NCI-H2029 treated with DMSO at 0.1 percent for 48 hours (cell line): ENCODE measurements at regions not wholly inside any gene's neighbourhood (a gene's known extent, or its start where the extent isn't known, plus 50 kb on each side); places are given as distances from the start of the nearest gene placed in this dataset.

Experiments used
- DNase-seq: peaks from one replicate; lab custom pipeline; 2025; lab: John Stamatoyannopoulos, UW

DNA sequence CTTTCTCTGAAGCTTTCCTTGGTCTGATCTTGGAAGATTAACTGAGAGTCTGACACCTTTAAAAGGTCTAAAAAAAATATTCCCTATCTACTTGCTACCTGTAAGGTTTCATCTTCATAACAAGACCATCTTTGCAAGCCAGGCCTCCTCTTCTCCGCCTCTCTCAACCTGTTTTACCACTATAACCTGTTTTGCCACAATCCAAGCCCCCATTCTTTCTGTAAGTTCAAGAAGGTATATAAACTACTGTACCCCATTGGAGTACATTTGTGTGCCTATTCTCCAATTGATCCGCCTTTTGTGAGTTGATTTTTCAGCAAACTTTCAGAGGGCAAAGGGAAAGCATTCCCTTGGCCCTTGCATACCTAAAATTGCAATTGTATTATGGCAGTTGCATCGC, 319.3 kb upstream of the NECTIN3 start:
- DNase-seq: no peak

DNA sequence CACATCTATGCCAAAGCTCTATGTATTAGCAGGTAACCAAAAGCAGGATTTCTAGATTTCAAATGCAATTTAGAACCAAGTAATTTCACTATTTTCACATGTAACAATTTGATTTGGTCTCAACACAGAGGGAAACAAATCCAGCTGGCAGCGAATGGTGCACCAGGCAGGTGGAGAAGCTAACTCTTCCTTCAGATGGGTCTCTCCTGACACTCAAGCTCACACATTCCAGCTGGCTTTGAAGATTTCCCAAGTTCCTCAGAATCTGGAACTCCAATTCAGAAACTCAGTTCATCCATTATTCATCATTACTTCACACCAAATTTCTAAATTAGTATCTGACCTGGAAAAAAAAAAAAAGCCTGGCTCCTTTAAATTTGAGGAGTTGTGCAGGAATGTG, 318.1 kb upstream of the NECTIN3 start:
- DNase-seq: no peak

DNA sequence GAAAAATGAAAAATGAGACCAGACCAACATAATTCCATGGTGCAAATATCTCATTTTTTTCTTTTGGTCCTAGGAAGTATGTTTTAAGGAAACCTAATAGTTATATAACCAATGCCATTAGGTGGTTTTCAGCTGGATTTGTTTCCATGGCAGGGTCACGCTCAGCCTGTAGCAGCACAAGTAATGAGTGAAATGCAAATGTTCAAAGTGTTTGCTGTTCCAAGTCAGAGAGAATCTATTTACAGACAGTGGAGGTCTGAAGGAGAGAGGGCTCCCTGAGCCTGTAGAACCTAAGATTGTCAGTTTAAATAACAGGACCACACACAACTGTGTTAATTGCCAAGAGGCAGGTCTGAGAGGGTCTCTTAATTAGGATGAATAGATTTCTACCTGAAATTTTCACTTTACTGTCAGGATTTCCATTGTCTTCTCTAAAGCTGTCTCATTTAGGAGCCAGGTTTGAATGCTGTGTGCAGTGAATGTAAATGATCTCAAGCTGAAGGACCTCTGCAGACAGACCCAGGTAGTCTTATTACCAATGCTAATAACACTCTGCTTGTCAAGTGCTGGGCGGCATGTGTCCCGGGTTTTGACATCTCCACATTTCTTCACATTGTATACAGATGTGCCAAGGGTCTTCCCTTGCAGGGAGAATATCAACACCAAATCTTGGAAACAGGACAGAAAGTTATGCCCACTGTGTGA, 317.3 kb upstream of the NECTIN3 start:
- DNase-seq: no peak

DNA sequence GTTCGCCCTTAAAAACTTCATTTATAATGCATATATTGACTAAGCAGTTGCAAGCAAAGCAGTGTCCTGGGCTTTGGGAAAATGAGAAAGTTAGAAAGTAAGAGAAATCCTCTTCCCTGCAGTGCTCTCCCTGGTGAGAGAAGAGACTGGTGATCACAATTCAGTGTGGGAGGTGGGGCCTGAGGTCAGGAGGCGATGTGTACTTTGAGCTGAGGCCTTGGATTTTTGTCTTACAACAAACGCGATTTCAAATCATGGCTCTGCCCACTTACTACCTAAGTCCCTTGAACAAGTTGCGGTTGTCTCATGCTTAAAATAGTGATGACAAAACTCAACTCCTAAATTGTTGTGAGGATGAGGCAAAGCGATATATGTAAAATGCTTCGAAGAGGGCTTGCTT, 316.3 kb upstream of the NECTIN3 start:
- no peak for DNase-seq

DNA sequence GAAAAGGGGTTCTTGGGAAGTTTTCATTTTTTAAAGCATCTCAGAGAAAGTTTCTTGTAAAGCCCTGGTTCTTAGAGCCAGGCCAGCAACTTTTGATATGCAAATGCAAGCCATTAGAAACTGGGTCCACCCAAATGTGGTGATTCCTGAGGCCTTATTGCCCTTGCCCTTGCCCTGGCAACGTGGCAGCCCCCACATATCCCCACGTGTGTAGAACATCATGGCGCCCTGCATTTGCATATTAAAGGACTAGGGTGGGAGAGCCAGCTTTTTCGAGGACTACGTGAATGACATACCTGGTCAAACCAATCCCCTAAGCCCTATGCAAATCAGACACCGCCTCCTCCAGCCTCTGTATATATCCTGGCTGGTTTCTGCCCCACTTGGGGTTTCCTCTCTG, 314.9 kb upstream of the NECTIN3 start:
- no peak for DNase-seq

DNA sequence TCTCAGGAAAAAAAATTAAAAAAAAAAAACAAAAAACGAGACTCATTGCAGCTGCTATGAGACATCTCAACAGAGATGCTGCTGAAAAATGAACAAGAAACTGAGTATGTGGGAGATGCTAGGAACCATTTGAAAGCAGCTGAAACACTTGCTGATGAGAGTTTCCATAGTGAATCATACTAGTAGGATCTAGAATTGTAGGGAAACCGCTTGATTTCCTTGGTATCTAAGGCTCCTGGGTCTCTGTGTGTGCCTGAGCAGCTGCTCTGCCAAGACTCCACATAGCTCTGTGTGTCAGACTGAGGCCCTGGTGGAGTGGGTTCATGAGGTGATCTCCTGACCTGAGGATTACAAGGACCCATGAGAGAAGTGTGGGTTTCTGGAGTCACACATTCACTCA, 313.4 kb upstream of the NECTIN3 start:
- no peak for DNase-seq

DNA sequence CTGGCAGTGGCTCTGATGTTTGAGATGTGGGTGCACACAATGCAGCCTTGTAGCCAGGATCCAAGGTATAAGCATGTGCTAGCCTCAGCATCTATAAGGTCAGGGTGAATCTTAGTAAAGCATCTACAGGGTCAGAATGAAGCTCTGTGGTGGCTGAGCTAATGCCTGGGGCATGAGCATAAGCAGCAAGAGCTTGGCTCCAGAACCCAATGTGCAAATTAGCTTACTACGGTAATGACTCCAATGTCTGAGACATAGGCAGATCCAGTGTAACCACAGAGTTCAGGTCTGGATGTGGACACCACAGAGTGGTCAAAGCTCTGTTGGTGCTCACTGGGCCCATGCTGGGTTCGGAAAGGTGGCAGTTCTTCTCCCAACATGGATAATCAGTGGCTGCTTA, 304.5 kb upstream of the NECTIN3 start:
- no peak for DNase-seq

DNA sequence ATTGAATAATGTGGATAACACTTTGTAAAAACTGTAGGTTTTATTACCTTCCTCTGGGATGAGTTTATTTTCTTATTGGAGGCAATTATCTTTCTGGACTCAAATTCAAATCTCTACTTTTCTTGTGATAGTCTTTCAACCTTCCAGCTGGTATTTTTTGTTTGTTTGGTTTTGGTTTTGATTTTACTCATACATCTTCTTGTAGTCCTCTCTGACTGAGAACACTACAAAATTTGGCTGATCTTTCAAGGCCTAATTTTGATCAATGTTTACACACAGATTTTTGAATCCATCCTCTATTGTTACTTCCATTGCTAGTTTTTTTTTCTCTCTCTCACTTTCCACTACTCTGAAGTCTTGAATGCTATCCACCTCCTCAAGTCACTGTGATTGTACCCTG, 303.8 kb upstream of the NECTIN3 start:
- DNase-seq: no peak

DNA sequence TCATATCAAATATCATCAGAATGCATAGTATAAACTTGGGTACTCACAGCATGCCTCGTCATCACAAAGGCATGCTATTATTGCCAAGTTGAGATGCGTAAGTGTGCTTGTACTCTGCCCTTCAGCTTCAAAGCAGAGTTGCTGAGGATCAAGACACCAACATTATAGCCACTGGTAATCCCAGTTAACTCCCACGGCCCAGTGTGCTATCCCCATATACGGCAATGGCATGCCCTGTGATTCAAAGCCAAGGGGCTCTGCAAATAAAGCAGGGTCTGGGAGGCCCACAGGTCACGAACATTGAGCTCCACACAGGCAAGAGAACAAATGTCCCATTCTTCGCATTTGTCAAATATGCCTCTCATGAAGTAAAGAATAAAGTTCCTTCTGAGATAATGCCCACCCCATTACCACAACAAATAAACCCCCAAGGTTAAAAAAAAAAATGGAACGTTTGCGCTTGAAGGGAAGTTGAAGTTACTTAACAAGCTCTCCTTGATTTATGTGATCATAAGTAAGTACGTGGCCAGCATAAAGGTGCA, 298.1 kb upstream of the NECTIN3 start:
- no peak for DNase-seq

DNA sequence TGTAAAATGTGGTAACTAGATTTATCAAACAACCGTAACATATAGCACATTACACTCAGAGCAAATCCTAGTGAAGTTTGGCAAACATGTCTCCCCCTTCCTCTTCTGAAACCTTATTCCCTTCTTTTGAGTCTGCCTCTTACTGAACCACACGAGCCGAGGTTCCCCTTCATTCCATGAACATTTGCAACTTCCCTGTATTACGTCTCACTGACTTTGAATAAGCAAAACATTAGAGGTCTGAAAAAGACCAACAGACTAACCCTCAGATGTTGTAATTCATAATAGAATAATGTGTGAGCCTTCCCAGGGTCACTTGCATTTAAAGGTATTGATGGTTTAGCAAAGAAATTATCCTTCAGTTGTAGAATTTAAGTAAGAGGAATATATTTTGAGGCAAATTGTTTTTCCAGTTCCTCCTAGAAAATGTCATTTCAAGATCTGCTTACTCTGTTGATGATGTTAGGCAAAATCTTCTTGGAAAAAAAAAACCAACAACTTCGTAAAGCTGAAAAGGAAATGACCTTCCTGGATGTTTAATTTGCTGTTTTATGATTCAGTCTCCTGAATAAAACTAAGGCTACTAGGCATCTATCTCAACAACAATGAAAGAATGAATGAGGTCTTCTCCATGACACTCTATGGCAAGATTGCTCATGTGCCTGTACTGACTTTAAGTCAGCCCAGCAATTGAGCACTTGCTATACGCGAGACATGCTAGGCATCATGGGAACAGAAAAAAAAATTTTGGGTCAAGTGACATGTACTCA, 296.9 kb upstream of the NECTIN3 start:
- DNase-seq: no peak

DNA sequence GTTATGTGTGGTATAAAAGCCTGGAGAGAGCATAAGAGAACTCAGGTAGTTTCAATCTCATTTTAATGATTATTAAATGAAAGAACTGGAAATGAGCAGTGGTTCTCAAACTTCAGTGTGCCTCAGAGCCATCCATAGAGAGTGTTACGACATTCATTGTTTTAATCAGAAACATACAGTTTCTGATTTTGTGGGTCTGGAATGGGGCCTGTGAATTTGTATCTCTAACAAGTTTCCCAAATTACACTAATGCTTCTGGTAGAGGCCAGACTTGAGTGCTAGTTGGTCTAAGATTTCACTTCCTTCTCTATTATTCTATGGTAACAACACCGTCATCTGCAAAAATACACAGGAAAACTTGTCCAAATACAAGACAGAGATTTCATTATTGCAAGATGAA, 292.0 kb upstream of the NECTIN3 start:
- DNase-seq: no peak

DNA sequence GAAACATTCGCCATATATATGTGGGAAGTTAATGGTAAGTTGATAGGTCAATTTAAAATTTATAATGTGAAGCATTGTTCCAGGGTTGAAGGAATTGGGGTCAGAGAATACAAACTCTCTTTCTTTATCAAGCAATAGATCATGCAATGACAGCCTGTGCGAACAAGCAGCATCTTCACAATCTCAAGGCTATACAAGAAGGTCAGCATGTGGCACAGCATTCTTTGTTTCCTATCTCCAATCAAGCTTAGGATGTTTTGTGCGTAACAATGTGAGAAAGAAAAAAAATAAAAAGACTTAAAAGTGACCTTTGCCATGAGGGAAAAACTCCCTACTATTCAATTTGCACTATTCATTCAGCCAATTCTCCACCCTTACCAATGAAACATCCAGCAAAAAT, 288.1 kb upstream of the NECTIN3 start:
- no peak for DNase-seq

DNA sequence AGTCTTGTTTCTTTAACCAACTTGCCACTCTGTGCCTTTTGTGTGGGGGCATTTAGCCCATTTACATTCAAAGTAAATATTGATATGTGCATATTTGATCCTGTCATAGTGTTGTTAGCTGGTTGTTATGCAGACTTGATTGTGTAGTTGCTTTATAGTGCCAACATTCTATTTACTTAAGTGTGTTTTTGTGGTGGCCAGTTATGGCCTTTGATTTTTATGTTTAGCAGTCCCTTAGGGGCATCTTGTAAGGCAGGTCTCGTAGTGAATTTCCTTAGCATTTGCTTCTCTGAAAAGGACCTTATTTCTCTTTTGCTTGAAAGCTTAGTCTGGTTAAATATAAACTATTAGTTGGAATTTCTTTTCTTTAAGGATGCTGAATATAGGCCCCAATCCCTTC, 282.8 kb upstream of the NECTIN3 start:
- DNase-seq: no peak

DNA sequence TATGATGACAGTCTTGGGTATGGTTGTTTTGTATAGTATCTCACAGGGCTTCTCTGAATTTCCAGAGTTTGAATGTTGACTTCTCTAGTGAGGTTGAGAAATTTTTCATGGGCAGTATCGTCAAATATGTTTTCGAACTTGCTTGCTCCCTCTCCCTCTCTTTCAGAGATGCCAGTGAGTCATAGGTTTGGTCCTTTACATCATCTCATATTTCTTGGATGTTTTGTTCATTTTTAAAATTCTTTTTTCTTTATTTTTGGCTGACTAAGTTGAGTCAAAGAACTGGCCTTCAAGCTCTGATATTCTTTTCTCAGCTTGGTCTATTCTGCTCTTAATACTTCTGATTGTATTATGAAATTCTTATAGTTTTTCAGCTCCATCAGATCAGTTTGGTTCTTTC, 282.3 kb upstream of the NECTIN3 start:
- DNase-seq: no peak

DNA sequence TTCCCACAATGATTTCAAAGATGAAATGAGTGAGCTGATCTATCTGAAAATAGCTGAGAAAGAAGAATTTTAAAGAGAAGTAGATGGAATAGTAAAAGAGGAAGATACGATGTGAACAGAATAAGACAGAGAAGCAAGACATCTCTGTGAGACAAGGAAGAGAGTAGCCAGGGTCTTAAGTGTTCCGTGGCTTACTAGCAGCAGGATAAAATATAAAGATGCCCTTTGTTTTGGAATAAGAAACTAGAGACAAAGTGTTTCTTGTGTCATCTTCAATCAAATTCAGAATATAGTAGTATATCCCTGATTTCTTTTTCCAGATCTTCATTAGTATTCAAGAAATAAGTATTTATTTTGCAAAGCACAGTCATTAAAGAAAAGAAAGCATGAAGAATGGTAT, 281.0 kb upstream of the NECTIN3 start:
- DNase-seq: no peak

DNA sequence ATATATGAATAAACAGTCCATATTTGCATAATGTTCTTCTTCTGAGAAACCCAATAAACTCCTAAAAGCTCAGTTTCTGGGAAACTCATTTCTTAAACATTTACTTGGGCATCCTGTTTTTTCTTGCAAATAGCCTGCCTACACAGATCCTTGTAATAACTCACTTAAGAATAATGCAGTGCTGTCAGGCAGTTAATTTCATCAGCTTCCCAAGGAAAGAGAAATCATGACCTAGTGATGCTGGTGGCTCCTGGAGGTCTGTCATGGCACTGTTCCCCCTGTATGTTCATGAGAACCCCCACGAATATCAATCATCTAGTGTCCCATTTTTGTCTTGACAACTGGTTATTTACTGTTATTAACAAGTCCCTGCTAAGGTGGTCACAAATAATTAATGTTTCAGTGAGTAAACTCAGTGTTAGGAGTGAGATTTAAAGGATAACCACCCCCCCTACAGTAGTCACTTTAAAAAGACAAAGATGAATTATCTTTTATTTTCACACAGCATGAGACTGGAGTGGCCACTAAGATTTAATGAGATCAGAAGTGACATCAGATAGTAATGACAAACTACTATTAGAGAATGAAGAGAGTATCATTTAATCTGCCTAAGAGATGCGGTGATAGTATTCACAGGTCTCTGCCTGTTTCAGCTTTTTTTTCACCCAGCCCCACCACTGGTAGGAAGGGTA, 279.5 kb upstream of the NECTIN3 start:
- DNase-seq: no peak

DNA sequence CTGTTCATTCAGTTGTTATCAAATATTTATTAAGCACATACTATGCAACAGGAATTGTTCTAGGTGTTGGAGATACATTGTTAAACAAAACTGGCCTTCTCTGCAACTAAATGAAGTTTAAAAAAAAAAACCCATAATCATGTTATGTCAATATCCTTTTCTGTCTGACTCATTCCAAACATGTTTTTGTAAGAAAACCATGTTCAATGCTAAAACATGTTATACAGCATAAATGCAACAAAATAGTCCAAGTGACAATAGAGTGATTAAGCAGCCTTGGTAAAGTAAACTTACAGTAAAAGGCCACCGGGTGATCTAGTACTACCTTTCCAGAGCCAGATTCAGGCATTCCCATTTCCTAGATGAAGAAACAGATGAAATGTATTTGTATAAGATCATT, 278.0 kb upstream of the NECTIN3 start:
- DNase-seq: no peak

DNA sequence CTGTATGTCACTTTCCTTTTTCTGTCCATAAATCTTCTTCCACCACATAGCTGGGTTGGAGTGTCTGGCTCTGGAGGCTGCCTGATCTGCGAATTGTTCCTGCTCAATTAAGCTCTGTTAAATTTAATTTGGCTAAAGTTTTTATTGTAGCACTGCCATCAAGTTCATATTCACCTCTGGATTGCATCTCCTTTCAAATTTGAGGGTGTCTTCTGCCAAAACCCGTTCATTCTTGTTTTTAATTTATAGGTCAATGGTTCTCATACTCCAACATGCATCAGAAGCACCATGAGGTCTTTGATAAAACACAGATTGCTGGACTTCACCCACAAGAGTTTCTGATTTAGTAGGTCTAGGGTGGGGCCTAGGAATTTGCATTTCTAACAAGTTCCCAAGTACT, 276.5 kb upstream of the NECTIN3 start:
- DNase-seq: no peak

DNA sequence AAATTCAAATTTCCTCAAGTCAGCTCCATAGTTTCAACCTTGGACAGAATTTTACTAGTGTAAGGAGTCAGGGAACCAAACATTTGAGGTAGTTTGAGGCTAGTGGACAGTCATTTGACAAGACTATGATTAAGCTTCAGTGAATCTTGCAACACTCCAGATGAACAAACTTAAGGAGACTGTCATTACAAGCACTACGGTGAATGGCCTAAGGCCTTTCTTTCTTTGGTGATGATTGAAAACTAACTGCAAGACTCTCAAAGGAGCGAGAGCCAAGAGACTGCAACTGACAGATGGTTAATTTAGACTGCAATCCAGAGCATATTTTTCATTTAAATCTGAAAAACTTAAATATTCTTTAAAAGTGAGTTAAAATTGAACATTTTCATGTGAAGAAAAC, 272.3 kb upstream of the NECTIN3 start:
- no peak for DNase-seq

DNA sequence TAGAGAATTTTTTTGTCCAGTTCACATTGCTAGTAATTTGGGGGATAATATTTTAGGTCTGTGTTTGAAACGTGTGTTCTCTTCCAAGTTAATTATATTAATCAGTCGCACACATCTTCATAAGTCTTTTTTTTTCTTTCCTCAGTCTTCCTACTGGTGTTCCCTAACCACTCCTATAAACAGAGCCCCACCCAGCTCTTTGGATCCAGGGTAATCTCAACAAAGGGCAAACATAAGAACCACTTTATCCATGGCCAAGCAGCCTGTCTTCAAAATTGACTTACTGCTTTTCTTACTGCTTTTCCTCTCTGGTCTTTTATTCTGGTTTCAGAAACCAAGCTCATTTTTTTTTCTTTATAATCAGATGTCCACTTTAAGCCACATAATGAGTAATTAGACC, 266.8 kb upstream of the NECTIN3 start:
- DNase-seq: no peak

DNA sequence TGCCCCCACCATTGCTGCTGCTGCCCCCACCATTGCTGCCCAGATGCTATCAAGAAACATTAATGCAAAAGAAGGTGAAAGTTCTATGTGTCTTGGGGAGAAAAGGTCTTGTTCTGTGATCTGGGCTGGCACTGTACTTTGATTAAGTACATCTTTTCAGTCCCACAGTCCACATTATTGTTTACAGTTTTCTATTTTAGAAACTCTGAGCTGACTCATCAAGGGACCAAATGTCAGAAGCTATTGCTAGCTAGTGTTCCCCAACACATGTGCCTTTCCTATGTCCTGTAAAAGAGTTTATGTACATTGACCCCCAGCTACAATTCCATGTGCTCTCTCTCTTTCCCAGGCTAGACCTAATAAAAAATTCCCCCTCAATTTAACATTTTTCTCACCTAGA, 264.7 kb upstream of the NECTIN3 start:
- no peak for DNase-seq

DNA sequence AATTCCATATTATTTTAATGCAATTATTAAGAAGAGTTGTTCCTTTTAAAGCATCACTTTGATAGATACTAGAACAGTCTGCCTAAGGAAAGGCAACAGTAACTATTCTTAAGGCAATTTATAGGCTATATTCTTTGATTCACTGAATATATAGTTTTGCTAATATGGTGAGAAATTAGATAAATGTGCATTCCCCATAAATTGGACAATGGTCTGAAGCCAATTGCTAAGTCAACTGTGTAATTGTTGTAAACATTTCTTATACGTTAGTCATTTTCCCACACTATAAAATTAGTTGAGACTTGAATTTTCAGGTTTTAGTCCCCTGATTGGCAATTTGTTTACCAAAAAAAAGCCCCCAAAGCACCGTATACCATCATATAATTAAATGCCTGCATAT, 263.0 kb upstream of the NECTIN3 start:
- no peak for DNase-seq

DNA sequence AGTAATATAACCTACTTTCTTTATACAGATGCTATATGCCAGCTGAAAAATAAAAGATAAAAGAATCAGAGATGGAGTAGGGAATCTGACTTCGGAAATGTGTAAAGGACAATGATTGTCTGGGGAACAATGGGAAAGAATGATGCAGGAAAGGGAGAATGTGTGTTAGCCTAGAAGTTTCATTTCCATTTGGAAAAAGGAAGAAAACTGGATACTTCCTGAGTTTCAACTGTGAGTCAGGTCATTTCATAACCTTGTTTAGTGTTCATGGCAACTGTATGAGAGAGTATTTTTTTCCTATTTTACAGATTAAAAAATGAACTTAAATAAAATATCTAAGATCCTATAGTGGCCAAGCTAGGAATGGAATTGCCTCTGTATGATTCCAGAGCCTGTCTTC, 261.3 kb upstream of the NECTIN3 start:
- DNase-seq: no peak
